Astrocyte of the spinal cord (primary cell): ENCODE measurements at regions not wholly inside any gene's neighbourhood (a gene's known extent, or its start where the extent isn't known, plus 50 kb on each side); places are given as distances from the start of the nearest gene placed in this dataset.

ENCODE experiments used
- DNase-seq: peaks from one replicate; pipeline ENCODE4 v3.0.0; 2011; ENCODE audit warnings: low read depth, low spot score
- H3K4me3 ChIP-seq: 2 replicates; pipeline ENCODE4 v1.5.1; 2011; ENCODE audit warnings: low read depth, mild to moderate bottlenecking, low read length, moderate library complexity
- CTCF ChIP-seq: IDR thresholded peaks from 2 replicates; pipeline ENCODE4 v1.5.1; 2012; ENCODE audit warnings: low read depth, mild to moderate bottlenecking, low read length, inconsistent platforms
- in situ Hi-C: cut with HindIII; loops from 2 replicates; pipeline ENCODE4 v1.10.0; 2017; ENCODE audit warnings: low sequenced_read_pairs

GRCh38 chr15:95522533-95522932 is 808.0 kb upstream of the NR2F2 start:
- no peak overlapping the region for H3K4me3 ChIP-seq
- in situ Hi-C loops: no loop called here
- no peak for DNase-seq
- TF ChIP-seq CTCF: no peak

- in situ Hi-C loops: no loop called here
- no peak for TF ChIP-seq CTCF
- DNase-seq: no peak
- no peak overlapping the region for H3K4me3 ChIP-seq
Observed at GRCh38 chr15:95528920-95529319, 801.6 kb upstream of the NR2F2 start.

GRCh38 chr15:95536638-95537037 is 793.9 kb upstream of the NR2F2 start:
- in situ Hi-C loops: no loop called here
- DNase-seq: no peak

GRCh38 chr15:95538693-95539092 is 791.8 kb upstream of the NR2F2 start:
- TF ChIP-seq CTCF: no peak
- H3K4me3 ChIP-seq: no peak overlapping the region
- in situ Hi-C loops: no loop called here
- no peak for DNase-seq

More at GRCh38 chr15:95536638-95537037, 793.9 kb upstream of the NR2F2 start:
- no peak overlapping the region for H3K4me3 ChIP-seq
- TF ChIP-seq CTCF: no peak

GRCh38 chr15:95541301-95541700 is 789.2 kb upstream of the NR2F2 start:
- no peak for TF ChIP-seq CTCF
- no peak for DNase-seq
- no peak overlapping the region for H3K4me3 ChIP-seq
- in situ Hi-C loops: no loop called here

- DNase-seq: no peak
- in situ Hi-C loops: no loop called here
- no peak for TF ChIP-seq CTCF
Observed at GRCh38 chr15:95549168-95549738, 781.2 kb upstream of the NR2F2 start.

GRCh38 chr15:95550702-95551101 is 779.8 kb upstream of the NR2F2 start:
- in situ Hi-C loops: no loop called here
- no peak for TF ChIP-seq CTCF
- H3K4me3 ChIP-seq: no peak overlapping the region
- no peak for DNase-seq

More at GRCh38 chr15:95549168-95549738, 781.2 kb upstream of the NR2F2 start:
- H3K4me3 ChIP-seq: no peak overlapping the region
